ENCODE measurements at regions not wholly inside any gene's neighbourhood (a gene's known extent, or its start where the extent isn't known, plus 50 kb on each side); places are given as distances from the start of the nearest gene placed in this dataset.

GRCh38 chr15:97027772-97028171 lies 697.3 kb downstream of the NR2F2 start:
- TF ChIP-seq EP300 (IDR thresholded peaks at IDR 0.05) (no peak), POLR2A (IDR thresholded peaks at IDR 0.05) (no peak), CTCF (IDR thresholded peaks at IDR 0.05) (no peak)
- Histone ChIP-seq H3K27ac (no peak overlapping the region), H3K9me3 (peaks cover 0 to 34% (median 7%) of the 10 kb centered on the region in 4 donors), H3K4me3 (no peak overlapping the region), H3K27me3 (no peaks in the 10 kb centered on the region), H3K4me1 (no peaks in the 10 kb centered on the region), H3K36me3 (no peaks in the 10 kb centered on the region)
- WGBS, 2 donors: 90 to 100% methylated on average over 2 of the region's 2 CpGs
- no peak for DNase-seq (ENCODE audit: low spot score in 2 of 2)

GRCh38 chr15:97030251-97030650 lies 699.8 kb downstream of the NR2F2 start:
- 94 to 97% methylated on average over 2 of the region's 2 CpGs for WGBS, 2 donors
- TF ChIP-seq EP300 (IDR thresholded peaks at IDR 0.05): no peak
- no peak for TF ChIP-seq POLR2A (IDR thresholded peaks at IDR 0.05)
- TF ChIP-seq CTCF (IDR thresholded peaks at IDR 0.05): no peak
- Histone ChIP-seq H3K4me3 (no peak overlapping the region), H3K4me1 (no peaks in the 10 kb centered on the region), H3K36me3 (no peaks in the 10 kb centered on the region), H3K9me3 (peaks cover 0 to 34% (median 5%) of the 10 kb centered on the region in 4 donors), H3K27ac (no peak overlapping the region), H3K27me3 (no peaks in the 10 kb centered on the region)
- DNase-seq (ENCODE audit: low spot score in 2 of 2): no peak

GRCh38 chr15:97036301-97036700 lies 705.8 kb downstream of the NR2F2 start:
- Histone ChIP-seq H3K27ac (no peak overlapping the region), H3K27me3 (no peaks in the 10 kb centered on the region), H3K36me3 (no peaks in the 10 kb centered on the region), H3K9me3 (peaks cover 0 to 5% (median 0%) of the 10 kb centered on the region in 4 donors), H3K4me3 (no peak overlapping the region), H3K4me1 (no peaks in the 10 kb centered on the region)
- DNase-seq (ENCODE audit: low spot score in 2 of 2): no peak
- 47 to 49% methylated on average over 3 of the region's 3 CpGs for whole genome bisulfite sequencing, 2 donors
- TF ChIP-seq EP300 (IDR thresholded peaks at IDR 0.05) (no peak), CTCF (IDR thresholded peaks at IDR 0.05) (no peak), POLR2A (IDR thresholded peaks at IDR 0.05) (no peak)

GRCh38 chr15:97037080-97037479 lies 706.6 kb downstream of the NR2F2 start:
- DNase-seq (ENCODE audit: low spot score in 2 of 2): no peak
- Histone ChIP-seq H3K36me3 (no peaks in the 10 kb centered on the region), H3K27ac (no peak overlapping the region), H3K4me1 (no peaks in the 10 kb centered on the region), H3K4me3 (no peak overlapping the region), H3K9me3 (no peaks in the 10 kb centered on the region), H3K27me3 (no peaks in the 10 kb centered on the region)
- WGBS, 2 donors: 58 to 75% methylated on average over 1 of the region's 1 CpG
- no peak for TF ChIP-seq CTCF (IDR thresholded peaks at IDR 0.05)
- no peak for TF ChIP-seq POLR2A (IDR thresholded peaks at IDR 0.05)
- TF ChIP-seq EP300 (IDR thresholded peaks at IDR 0.05): no peak

GRCh38 chr15:97045666-97046421 lies 715.3 kb downstream of the NR2F2 start:
- H3K36me3 ChIP-seq: no peaks in the 10 kb centered on the region
- H3K9me3 ChIP-seq: no peaks in the 10 kb centered on the region
- H3K27me3 ChIP-seq: no peaks in the 10 kb centered on the region
- WGBS, 2 donors: 57 to 60% methylated on average over 4 of the region's 4 CpGs
- DNase-seq (ENCODE audit: low spot score in 2 of 2): no peak
- no peak overlapping the region for H3K4me3 ChIP-seq
- TF ChIP-seq CTCF (IDR thresholded peaks at IDR 0.05) (no peak), EP300 (IDR thresholded peaks at IDR 0.05) (no peak)
- no peak overlapping the region for H3K27ac ChIP-seq
- no peaks in the 10 kb centered on the region for H3K4me1 ChIP-seq

Measured in tibial nerve (tissue), 4 donors.